Parathyroid adenoma (tissue), 2 donors: ENCODE measurements at regions not wholly inside any gene's neighbourhood (a gene's known extent, or its start where the extent isn't known, plus 50 kb on each side); places are given as distances from the start of the nearest gene placed in this dataset.

ENCODE experiments used
- H2AFZ ChIP-seq: fragments of 300-600 bp; sonication (generic); one replicate; pipeline ENCODE4 v1.7.0; 2017; ENCODE audit warnings: antibody characterized with exemption, mild to moderate bottlenecking
- H3K27ac ChIP-seq: fragments of 300-600 bp; sonication (generic); one replicate; pipeline ENCODE4 v1.7.0; 2017
- H3K27me3 ChIP-seq: fragments of 300-600 bp; sonication (generic); one replicate; pipeline ENCODE4 v1.7.0; 2017; ENCODE audit warnings: low read length; ENCODE audit not compliant: control insufficient read depth, insufficient read depth
- H3K36me3 ChIP-seq: fragments of 300-600 bp; sonication (generic); one replicate; pipeline ENCODE4 v1.7.0; 2017; ENCODE audit warnings: low read length; ENCODE audit not compliant: control insufficient read depth, insufficient read depth
- H3K4me1 ChIP-seq: fragments of 300-600 bp; sonication (generic); one replicate; pipeline ENCODE4 v1.7.0; 2017; ENCODE audit warnings: control low read depth
- H3K4me2 ChIP-seq: fragments of 300-600 bp; sonication (generic); one replicate; pipeline ENCODE4 v1.7.0; 2017; ENCODE audit warnings: low read length
- H3K4me3 ChIP-seq: fragments of 300-600 bp; sonication (generic); one replicate; pipeline ENCODE4 v1.7.0; 2017; ENCODE audit warnings: low read depth, low read length
- H3K79me2 ChIP-seq: fragments of 300-600 bp; sonication (generic); one replicate; pipeline ENCODE4 v1.7.0; 2017; ENCODE audit warnings: control low read depth
- H3K9ac ChIP-seq: fragments of 300-600 bp; sonication (generic); one replicate; pipeline ENCODE4 v1.7.0; 2017; ENCODE audit warnings: mild to moderate bottlenecking
- H3K9me3 ChIP-seq: fragments of 300-600 bp; sonication (generic); one replicate; pipeline ENCODE4 v1.7.0; 2017; ENCODE audit warnings: low read length; ENCODE audit not compliant: control insufficient read depth
- CTCF ChIP-seq: fragments of 300-600 bp; sonication (generic); IDR thresholded peaks from one replicate; pipeline ENCODE4 v1.7.0; 2017; ENCODE audit warnings: antibody characterized with exemption, mild to moderate bottlenecking
- donor health status: primary hyperparathyroidism.

GRCh38 chr10:8617792-8618191 is 563.3 kb downstream of the GATA3 start:
- Histone ChIP-seq H2AFZ (no peak overlapping the region), H3K27me3 (no peaks in the 10 kb centered on the region), H3K27ac (no peak overlapping the region), H3K4me2 (no peak overlapping the region), H3K36me3 (no peaks in the 10 kb centered on the region), H3K4me3 (no peak overlapping the region), H3K9me3 (no peaks in the 10 kb centered on the region), H3K79me2 (no peaks in the 10 kb centered on the region), H3K9ac (no peak overlapping the region), H3K4me1 (no peaks in the 10 kb centered on the region)
- TF ChIP-seq CTCF, result no peak

- no peaks in the 10 kb centered on the region for H3K27me3 ChIP-seq
- no peak overlapping the region for H2AFZ ChIP-seq
- TF ChIP-seq CTCF, result no peak
- H3K4me1 ChIP-seq, result no peaks in the 10 kb centered on the region
- no peak overlapping the region for H3K27ac ChIP-seq
- no peaks in the 10 kb centered on the region for H3K9me3 ChIP-seq
- H3K4me2 ChIP-seq, result no peak overlapping the region
- no peak overlapping the region for H3K9ac ChIP-seq
- H3K36me3 ChIP-seq, result no peaks in the 10 kb centered on the region
- H3K79me2 ChIP-seq, result no peaks in the 10 kb centered on the region
- H3K4me3 ChIP-seq, result no peak overlapping the region
Measured at GRCh38 chr10:8618834-8619233, 564.3 kb downstream of the GATA3 start.

- H3K9ac ChIP-seq, result no peak overlapping the region
Measured at GRCh38 chr10:8628351-8628750, 573.9 kb downstream of the GATA3 start.

GRCh38 chr10:8633909-8634308 is 579.4 kb downstream of the GATA3 start:
- no peaks in the 10 kb centered on the region for H3K36me3 ChIP-seq
- H2AFZ ChIP-seq, result no peak overlapping the region
- H3K27ac ChIP-seq, result no peak overlapping the region
- H3K79me2 ChIP-seq, result no peaks in the 10 kb centered on the region
- H3K27me3 ChIP-seq, result no peaks in the 10 kb centered on the region
- H3K4me3 ChIP-seq, result no peak overlapping the region
- H3K9ac ChIP-seq, result no peak overlapping the region
- TF ChIP-seq CTCF, result no peak
- H3K4me1 ChIP-seq, result no peaks in the 10 kb centered on the region
- H3K4me2 ChIP-seq, result no peak overlapping the region
- no peaks in the 10 kb centered on the region for H3K9me3 ChIP-seq

More at GRCh38 chr10:8628351-8628750, 573.9 kb downstream of the GATA3 start:
- H3K79me2 ChIP-seq, result no peaks in the 10 kb centered on the region
- H3K27ac ChIP-seq, result no peak overlapping the region
- H3K27me3 ChIP-seq, result no peaks in the 10 kb centered on the region
- TF ChIP-seq CTCF, result no peak
- H2AFZ ChIP-seq, result no peak overlapping the region
- H3K9me3 ChIP-seq, result no peaks in the 10 kb centered on the region
- H3K4me1 ChIP-seq, result no peaks in the 10 kb centered on the region
- no peaks in the 10 kb centered on the region for H3K36me3 ChIP-seq
- H3K4me3 ChIP-seq, result no peak overlapping the region
- no peak overlapping the region for H3K4me2 ChIP-seq

GRCh38 chr10:8636371-8636770 is 581.9 kb downstream of the GATA3 start:
- Histone ChIP-seq H3K27me3 (no peaks in the 10 kb centered on the region), H3K4me3 (no peak overlapping the region), H3K27ac (no peak overlapping the region), H2AFZ (no peak overlapping the region), H3K4me2 (no peak overlapping the region), H3K4me1 (no peaks in the 10 kb centered on the region), H3K9ac (no peak overlapping the region), H3K9me3 (no peaks in the 10 kb centered on the region), H3K36me3 (no peaks in the 10 kb centered on the region), H3K79me2 (no peaks in the 10 kb centered on the region)
- TF ChIP-seq CTCF, result no peak
